GM12878 (cell line): ENCODE measurements at regions not wholly inside any gene's neighbourhood (a gene's known extent, or its start where the extent isn't known, plus 50 kb on each side); places are given as distances from the start of the nearest gene placed in this dataset.

Experiments used
- ATAC-seq: fragments of 200-7000 bp; cut with Tn5 transposase; 3 replicates; pipeline ENCODE4 v1.9.1; 2020; ENCODE audit warnings: mild to moderate bottlenecking, moderate library complexity
- BruUV-seq: library from RNA; stranded (reverse); fragments of 400-500 nt; replicated peaks from 2 replicates; lab custom pipeline; 2021; lab: Mats Ljungman, UMichigan
- CTCF ChIA-PET: fragments of 300-600 bp; sonication (Branson Sonifier 250); formaldehyde crosslinking; extraction: SDS; loops from one replicate; lab custom pipeline; 2021; ENCODE audit warnings: inconsistent platforms; lab: Yijun Ruan, JAX
- POLR2A ChIA-PET: fragments of 350-600 bp; formaldehyde crosslinking; extraction: SDS; loops from one replicate; lab custom pipeline; 2021; ENCODE audit warnings: inconsistent platforms; lab: Charles Lee
- RAD21 ChIA-PET: fragments of 300-600 bp; sonication (Branson Sonifier 250); formaldehyde crosslinking; loops from one replicate; lab custom pipeline; 2023; ENCODE audit warnings: antibody characterized with exemption; ENCODE audit not compliant: unreplicated experiment; lab: Charles Lee
- SMC1A ChIA-PET: fragments of 300-600 bp; sonication (Branson Sonifier 250); formaldehyde crosslinking; loops from one replicate; lab custom pipeline; 2023; ENCODE audit not compliant: unreplicated experiment, uncharacterized antibody; lab: Charles Lee
- DNase-seq: peaks from one replicate; pipeline ENCODE4 v3.0.0-alpha.2; 2011; ENCODE audit warnings: low read depth, low spot score
- FAIRE-seq: peaks from 3 replicates; lab custom pipeline; 2011; peaks lifted over from hg19 to GRCh38; lab: Jason Lieb, UNC
- H2AFZ ChIP-seq: 2 replicates; pipeline ENCODE4 v1.6.0; 2011; ENCODE audit warnings: low read depth, low read length, control low read depth; ENCODE audit not compliant: control insufficient read depth
- H3K27ac ChIP-seq: 2 replicates; pipeline ENCODE4 v1.5.1; 2011; ENCODE audit warnings: control low read depth; ENCODE audit not compliant: control insufficient read depth, insufficient read depth
- H3K27me3 ChIP-seq, 2 experiments: replicated peaks in 1 of 2; 2 replicates each; pipeline versions ENCODE4 v1.6.0 to v1.6.1; 2011; ENCODE audit warnings: low read length in 1 of 2; ENCODE audit not compliant: control insufficient read depth in 2 of 2, insufficient read depth in 2 of 2
- H3K36me3 ChIP-seq, 2 experiments: 2 replicates each; pipeline ENCODE4 v1.5.1; 2011; ENCODE audit warnings: low read length in 1 of 2; ENCODE audit not compliant: control insufficient read depth in 2 of 2, insufficient read depth in 2 of 2
- H3K4me1 ChIP-seq: 2 replicates; pipeline ENCODE4 v1.6.1; 2011; ENCODE audit warnings: mild to moderate bottlenecking, low read length, moderate library complexity, mixed read lengths; ENCODE audit not compliant: control insufficient read depth, insufficient read depth
- H3K4me2 ChIP-seq: 2 replicates; pipeline ENCODE4 v1.6.0; 2011; ENCODE audit warnings: control low read depth; ENCODE audit not compliant: control insufficient read depth, insufficient read depth
- H3K4me3 ChIP-seq: fragments of 200-600 bp; sonication (generic); 2 replicates; pipeline ENCODE4 v1.5.1; 2016
- H3K79me2 ChIP-seq: 2 replicates; pipeline ENCODE4 v1.6.0; 2011; ENCODE audit warnings: low read length; ENCODE audit not compliant: control insufficient read depth, insufficient read depth
- H3K9ac ChIP-seq: 2 replicates; pipeline ENCODE4 v1.8.0; 2011; ENCODE audit warnings: low read length, control low read depth, mixed read lengths; ENCODE audit not compliant: control insufficient read depth, insufficient read depth
- H3K9me3 ChIP-seq: replicated peaks from 3 replicates; pipeline ENCODE4 v1.5.1; 2011; ENCODE audit warnings: mild to moderate bottlenecking, low read length; ENCODE audit not compliant: control insufficient read depth, insufficient read depth
- H4K20me1 ChIP-seq: 2 replicates; pipeline ENCODE4 v1.6.0; 2011; ENCODE audit not compliant: control insufficient read depth, insufficient read depth
- KDM1A ChIP-seq: fragments of 200-600 bp; sonication (generic); IDR thresholded peaks from 2 replicates; pipeline ENCODE4 v1.6.1; 2016; ENCODE audit warnings: borderline replicate concordance
- RELB ChIP-seq: fragments of 450-650 bp; IDR thresholded peaks from 2 replicates; pipeline ENCODE4 v1.6.1; 2017; ENCODE audit warnings: low read depth, mild to moderate bottlenecking, moderate library complexity
- SIN3A ChIP-seq: IDR thresholded peaks from 2 replicates; pipeline ENCODE4 v1.6.1; 2012; ENCODE audit warnings: low read depth, low read length, improper control_type of control experiment
- SMARCA5 ChIP-seq: fragments of 450-650 bp; IDR thresholded peaks from 2 replicates; pipeline ENCODE4 v1.6.1; 2017; ENCODE audit warnings: mild to moderate bottlenecking
- YBX1 ChIP-seq: fragments of 450-650 bp; IDR thresholded peaks from 2 replicates; pipeline ENCODE4 v1.6.1; 2016; ENCODE audit warnings: antibody characterized with exemption
- ZZZ3 ChIP-seq: IDR thresholded peaks from 2 replicates; pipeline ENCODE4 v1.6.1; 2011; ENCODE audit warnings: low read depth; ENCODE audit not compliant: control insufficient read depth, insufficient read length
- WGBS: methylation state at CpG from one replicate; pipeline ENCODE4 v1.1.6; 2016; ENCODE audit warnings: low lambda C conversion rate; ENCODE audit not compliant: insufficient replicate concordance, insufficient coverage; ENCODE audit errors: missing lambda C conversion rate; 5-methylcytosine and 5-hydroxymethylcytosine counted together
- in situ Hi-C: fragments of 300-500 bp; cut with MboI; formaldehyde crosslinking; loops from 9 replicates; pipeline ENCODE4 v1.14.3; 2018; ENCODE audit warnings: mixed read lengths
- intact Hi-C: fragments of 100-400 bp; cut with micrococcal nuclease; formaldehyde crosslinking; loops from one replicate; pipeline ENCODE4 v1.14.2; 2022; ENCODE audit not compliant: unreplicated experiment
- TF ChIP-seq, protein P1 (sequence below): fragments of 450-650 bp; IDR thresholded peaks from 2 replicates; pipeline ENCODE4 v1.6.1; 2018; ENCODE audit warnings: mild to moderate bottlenecking, low read depth, moderate library complexity; ENCODE audit not compliant: partially characterized antibody

DNA sequence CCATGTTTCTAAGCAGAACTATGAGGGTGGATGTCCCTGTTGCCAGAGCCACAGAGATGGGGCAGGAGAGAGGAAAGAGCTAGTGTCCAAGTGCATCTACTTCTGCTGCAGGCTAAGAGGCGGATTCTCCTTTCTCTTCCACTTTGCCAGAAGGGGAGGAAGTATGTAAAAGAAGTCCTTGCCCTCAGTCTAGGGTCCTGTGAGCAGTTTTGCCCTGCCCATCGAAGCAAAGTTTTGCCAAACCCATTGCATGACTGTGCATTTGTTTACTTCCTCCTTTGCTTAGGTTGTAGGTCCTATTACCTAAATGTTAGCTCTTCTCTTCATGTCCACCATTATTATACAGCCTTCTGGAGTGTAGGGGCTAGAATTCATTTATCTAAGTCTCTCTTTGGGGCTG, 106.2 kb upstream of the ARMC2 start:
- Histone ChIP-seq H3K27ac (no peak overlapping the region), H3K4me1 (no peaks in the 10 kb centered on the region), H3K36me3 (no peaks in the 10 kb centered on the region), H4K20me1 (no peaks in the 10 kb centered on the region), H3K9ac (no peak overlapping the region), H2AFZ (no peak overlapping the region), H3K9me3 (no peaks in the 10 kb centered on the region), H3K4me3 (no peak overlapping the region), H3K27me3 (peaks cover 4 to 5% of the 10 kb centered on the region in 2 experiments; a peak in 3 of 4 replicates), H3K4me2 (no peak overlapping the region), H3K79me2 (no peaks in the 10 kb centered on the region)
- DNase-seq (no peak), ATAC-seq (no peak), FAIRE-seq (no peak)
- SMC1A ChIA-PET = no interaction called here
- intact Hi-C loops (no loop called here), in situ Hi-C loops (no loop called here)
- RAD21 ChIA-PET = no interaction called here
- POLR2A ChIA-PET = no interaction called here
- CTCF ChIA-PET = no interaction called here
- no peak for TF ChIP-seq RELB
- TF ChIP-seq SMARCA5 = no peak
- TF ChIP-seq, protein P1, sequence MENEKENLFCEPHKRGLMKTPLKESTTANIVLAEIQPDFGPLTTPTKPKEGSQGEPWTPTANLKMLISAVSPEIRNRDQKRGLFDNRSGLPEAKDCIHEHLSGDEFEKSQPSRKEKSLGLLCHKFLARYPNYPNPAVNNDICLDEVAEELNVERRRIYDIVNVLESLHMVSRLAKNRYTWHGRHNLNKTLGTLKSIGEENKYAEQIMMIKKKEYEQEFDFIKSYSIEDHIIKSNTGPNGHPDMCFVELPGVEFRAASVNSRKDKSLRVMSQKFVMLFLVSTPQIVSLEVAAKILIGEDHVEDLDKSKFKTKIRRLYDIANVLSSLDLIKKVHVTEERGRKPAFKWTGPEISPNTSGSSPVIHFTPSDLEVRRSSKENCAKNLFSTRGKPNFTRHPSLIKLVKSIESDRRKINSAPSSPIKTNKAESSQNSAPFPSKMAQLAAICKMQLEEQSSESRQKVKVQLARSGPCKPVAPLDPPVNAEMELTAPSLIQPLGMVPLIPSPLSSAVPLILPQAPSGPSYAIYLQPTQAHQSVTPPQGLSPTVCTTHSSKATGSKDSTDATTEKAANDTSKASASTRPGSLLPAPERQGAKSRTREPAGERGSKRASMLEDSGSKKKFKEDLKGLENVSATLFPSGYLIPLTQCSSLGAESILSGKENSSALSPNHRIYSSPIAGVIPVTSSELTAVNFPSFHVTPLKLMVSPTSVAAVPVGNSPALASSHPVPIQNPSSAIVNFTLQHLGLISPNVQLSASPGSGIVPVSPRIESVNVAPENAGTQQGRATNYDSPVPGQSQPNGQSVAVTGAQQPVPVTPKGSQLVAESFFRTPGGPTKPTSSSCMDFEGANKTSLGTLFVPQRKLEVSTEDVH = no peak
- TF ChIP-seq YBX1 = no peak
- TF ChIP-seq SIN3A = no peak
- no peak for TF ChIP-seq ZZZ3
- no peak for TF ChIP-seq KDM1A
- WGBS = 20% methylated on average over 2 of the region's 2 CpGs
- no TSS peak for BruUV-seq
